Lung (tissue), 11 donors: ENCODE measurements at regions not wholly inside any gene's neighbourhood (a gene's known extent, or its start where the extent isn't known, plus 50 kb on each side); places are given as distances from the start of the nearest gene placed in this dataset.

Source experiments
- ATAC-seq: fragments of 200-7000 bp; cut with Tn5 transposase; one replicate; pipeline ENCODE4 v1.9.1; 2020; ENCODE audit warnings: moderate number of reproducible peaks; ENCODE audit not compliant: insufficient read depth, low FRiP score
- DNase-seq, 3 donors: peaks; one replicate each; pipeline ENCODE4 v3.0.0-alpha.2; 2013 to 2017
- H3K27ac ChIP-seq, 2 donors: one replicate each; pipeline ENCODE4 v1.5.1; 2013; ENCODE audit warnings: mild to moderate bottlenecking in 2 of 2, moderate library complexity in 2 of 2, control low read depth in 1 of 2, inconsistent platforms in 1 of 2, low read depth in 1 of 2, low read length in 1 of 2
- H3K27me3 ChIP-seq, 3 donors: one replicate each; pipeline ENCODE4 v1.5.1; 2013; ENCODE audit warnings: low read length in 2 of 3; ENCODE audit not compliant: control insufficient read depth in 3 of 3, insufficient read depth in 3 of 3
- H3K36me3 ChIP-seq, 4 donors: one replicate each; pipeline ENCODE4 v1.5.1; 2013; ENCODE audit warnings: low read length in 4 of 4, mild to moderate bottlenecking in 1 of 4, moderate library complexity in 1 of 4; ENCODE audit not compliant: control insufficient read depth in 4 of 4, insufficient read depth in 4 of 4
- H3K4me1 ChIP-seq, 5 donors: one replicate each; pipeline ENCODE4 v1.5.1; 2013; ENCODE audit warnings: low read length in 5 of 5, mild to moderate bottlenecking in 2 of 5, moderate library complexity in 1 of 5; ENCODE audit not compliant: control insufficient read depth in 5 of 5, insufficient read depth in 5 of 5
- H3K4me3 ChIP-seq: one replicate; pipeline ENCODE4 v1.5.1; 2013; ENCODE audit warnings: mild to moderate bottlenecking, control low read depth, moderate library complexity
- H3K9ac ChIP-seq, 2 donors: one replicate each; pipeline ENCODE4 v1.5.1; 2013; ENCODE audit warnings: low read length in 2 of 2, control low read depth in 1 of 2; ENCODE audit not compliant: insufficient read depth in 1 of 2
- H3K9me3 ChIP-seq, 4 donors: one replicate each; pipeline ENCODE4 v1.5.1; 2013; ENCODE audit warnings: low read length in 3 of 4, mild to moderate bottlenecking in 1 of 4, moderate library complexity in 1 of 4; ENCODE audit not compliant: control insufficient read depth in 4 of 4, insufficient read depth in 3 of 4
- CTCF ChIP-seq: IDR thresholded peaks from 2 replicates; pipeline ENCODE4 v1.5.1; 2012; ENCODE audit warnings: mild to moderate bottlenecking; ENCODE audit errors: control extremely low read depth, extremely low read depth
- WGBS, 2 donors: extraction: QIAGEN DNeasy Blood & Tissue Kit; methylation state at CpG; one replicate each; pipeline ENCODE4 v1.1.7; 2013; 5-methylcytosine and 5-hydroxymethylcytosine counted together
- donor health status: control.
- donor health status: control.
- donor health status: Bipolar disorder and iron deficiency.
- donor health status: healthy.
- donor health status: DM: yes; HTN: yes; CAD: no.

- 87 to 89% methylated on average over 1 of the region's 1 CpG for WGBS, 2 donors
- no peak overlapping the region for H3K4me3 ChIP-seq
- ATAC-seq (no peak), DNase-seq (no peak)
- H3K36me3 ChIP-seq: no peaks in the 10 kb centered on the region
- H3K9me3 ChIP-seq: peaks cover 0 to 8% (median 0%) of the 10 kb centered on the region in 4 donors
- no peaks in the 10 kb centered on the region for H3K27me3 ChIP-seq
- H3K27ac ChIP-seq: no peak overlapping the region
- no peak overlapping the region for H3K9ac ChIP-seq
- TF ChIP-seq CTCF: no peak
- H3K4me1 ChIP-seq: peaks cover 0 to 14% (median 0%) of the 10 kb centered on the region in 5 donors
Observed at GRCh38 chr6:87916446-87916845, 131.2 kb upstream of the SPACA1 start.

DNA sequence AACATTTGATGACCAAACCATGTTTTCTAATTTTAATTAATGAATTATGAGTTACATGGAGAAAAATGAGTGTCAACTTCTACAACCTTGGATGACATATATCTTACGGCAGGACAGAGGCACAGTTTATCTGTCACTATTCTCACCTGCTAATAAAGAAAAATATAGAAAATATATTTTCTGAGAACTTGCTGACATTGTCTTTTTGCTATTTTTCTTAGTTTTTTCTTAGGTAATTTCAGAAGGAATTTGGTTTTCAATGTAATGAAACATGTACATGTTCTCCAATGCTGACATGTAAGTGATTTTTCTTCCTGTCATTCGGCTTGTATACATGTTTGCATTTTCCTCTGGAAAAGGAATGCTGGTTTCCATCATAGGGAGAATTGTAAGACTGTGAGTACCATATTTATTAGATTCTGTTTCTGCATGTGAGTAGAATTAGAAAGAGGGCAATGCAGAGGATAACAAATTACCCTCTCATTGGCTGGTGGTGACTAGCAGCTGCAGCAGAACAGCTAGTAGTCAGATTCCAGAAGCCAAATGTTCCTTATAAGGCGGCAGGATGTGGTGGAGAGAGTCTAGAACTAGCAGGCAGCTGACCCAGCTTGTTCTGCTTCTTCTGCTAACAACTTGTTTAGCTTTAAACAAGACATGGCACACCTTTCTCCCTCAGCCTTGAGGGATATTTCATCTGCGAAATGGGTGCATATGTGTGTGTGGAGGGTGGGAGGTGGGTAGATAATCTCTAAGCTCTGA lies 132.8 kb upstream of the SPACA1 start:
- H3K27ac ChIP-seq: no peak overlapping the region
- no peaks in the 10 kb centered on the region for H3K36me3 ChIP-seq
- peaks cover 0 to 14% (median 0%) of the 10 kb centered on the region in 5 donors for H3K4me1 ChIP-seq
- H3K9ac ChIP-seq: no peak overlapping the region
- H3K9me3 ChIP-seq: peaks cover 0 to 8% (median 0%) of the 10 kb centered on the region in 4 donors
- WGBS, 2 donors: 89 to 91% methylated on average over 4 of the region's 4 CpGs
- no peak for DNase-seq
- H3K4me3 ChIP-seq: no peak overlapping the region
- no peak for ATAC-seq
- TF ChIP-seq CTCF: no peak
- H3K27me3 ChIP-seq: no peaks in the 10 kb centered on the region

DNA sequence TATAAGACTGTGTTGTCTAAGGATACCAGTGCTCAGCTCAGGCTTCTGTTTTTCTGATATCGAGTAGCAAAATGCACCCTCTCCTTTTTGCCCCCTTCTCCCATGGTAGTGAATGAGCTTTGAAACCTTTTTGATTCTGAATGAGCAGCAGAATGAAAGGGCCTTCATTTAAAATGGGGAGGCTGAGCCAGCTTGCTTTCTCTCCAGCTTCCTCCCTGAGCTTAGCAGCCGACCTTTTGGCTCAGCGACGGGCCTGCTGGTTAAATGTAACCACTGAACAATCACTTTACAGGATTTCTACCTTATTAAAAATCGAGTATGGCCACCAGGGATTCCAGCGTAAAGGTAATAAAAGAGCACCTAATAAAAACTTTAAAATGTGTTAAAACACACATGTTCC lies 133.7 kb upstream of the SPACA1 start:
- no peaks in the 10 kb centered on the region for H3K27me3 ChIP-seq
- 69 to 86% methylated on average over 6 of the region's 6 CpGs for WGBS, 2 donors
- peaks cover 0 to 8% (median 0%) of the 10 kb centered on the region in 4 donors for H3K9me3 ChIP-seq
- peaks cover 0 to 12% (median 0%) of the 10 kb centered on the region in 5 donors for H3K4me1 ChIP-seq
- H3K9ac ChIP-seq: no peak overlapping the region
- no peak for ATAC-seq
- no peak overlapping the region for H3K4me3 ChIP-seq
- H3K27ac ChIP-seq: no peak overlapping the region
- no peaks in the 10 kb centered on the region for H3K36me3 ChIP-seq
- no peak for TF ChIP-seq CTCF
- DNase-seq: no peak
